Parathyroid adenoma (tissue), 2 donors: ENCODE measurements at regions not wholly inside any gene's neighbourhood (a gene's known extent, or its start where the extent isn't known, plus 50 kb on each side); places are given as distances from the start of the nearest gene placed in this dataset.

ENCODE experiments used
- H2AFZ ChIP-seq: fragments of 300-600 bp; sonication (generic); one replicate; pipeline ENCODE4 v1.7.0; 2017; ENCODE audit warnings: antibody characterized with exemption, mild to moderate bottlenecking
- H3K27ac ChIP-seq: fragments of 300-600 bp; sonication (generic); one replicate; pipeline ENCODE4 v1.7.0; 2017
- H3K27me3 ChIP-seq: fragments of 300-600 bp; sonication (generic); one replicate; pipeline ENCODE4 v1.7.0; 2017; ENCODE audit warnings: low read length; ENCODE audit not compliant: control insufficient read depth, insufficient read depth
- H3K36me3 ChIP-seq: fragments of 300-600 bp; sonication (generic); one replicate; pipeline ENCODE4 v1.7.0; 2017; ENCODE audit warnings: low read length; ENCODE audit not compliant: control insufficient read depth, insufficient read depth
- H3K4me1 ChIP-seq: fragments of 300-600 bp; sonication (generic); one replicate; pipeline ENCODE4 v1.7.0; 2017; ENCODE audit warnings: control low read depth
- H3K4me2 ChIP-seq: fragments of 300-600 bp; sonication (generic); one replicate; pipeline ENCODE4 v1.7.0; 2017; ENCODE audit warnings: low read length
- H3K4me3 ChIP-seq: fragments of 300-600 bp; sonication (generic); one replicate; pipeline ENCODE4 v1.7.0; 2017; ENCODE audit warnings: low read depth, low read length
- H3K79me2 ChIP-seq: fragments of 300-600 bp; sonication (generic); one replicate; pipeline ENCODE4 v1.7.0; 2017; ENCODE audit warnings: control low read depth
- H3K9ac ChIP-seq: fragments of 300-600 bp; sonication (generic); one replicate; pipeline ENCODE4 v1.7.0; 2017; ENCODE audit warnings: mild to moderate bottlenecking
- H3K9me3 ChIP-seq: fragments of 300-600 bp; sonication (generic); one replicate; pipeline ENCODE4 v1.7.0; 2017; ENCODE audit warnings: low read length; ENCODE audit not compliant: control insufficient read depth
- CTCF ChIP-seq: fragments of 300-600 bp; sonication (generic); IDR thresholded peaks from one replicate; pipeline ENCODE4 v1.7.0; 2017; ENCODE audit warnings: antibody characterized with exemption, mild to moderate bottlenecking
- donor health status: primary hyperparathyroidism.

DNA sequence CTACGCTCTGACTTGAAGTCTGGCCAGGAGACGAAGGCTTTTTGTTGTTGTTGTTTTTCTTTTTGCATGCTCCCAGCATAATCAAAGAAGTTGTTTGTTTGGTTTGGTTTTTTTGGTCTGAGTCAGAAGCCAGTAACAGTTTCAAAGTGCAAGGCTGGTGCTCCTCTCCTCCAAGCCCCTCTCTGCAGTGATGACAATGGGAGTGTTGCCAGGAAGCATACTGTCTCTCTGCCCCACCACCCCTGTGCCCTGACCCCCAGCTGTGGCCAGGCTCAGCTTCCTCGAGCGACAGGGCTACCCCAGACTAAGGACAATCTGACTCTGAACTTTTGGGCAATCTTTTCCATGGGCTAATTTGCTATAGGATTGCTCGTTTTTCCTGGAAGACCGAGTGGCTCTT is 173.8 kb upstream of the PITX1 start:
- Histone ChIP-seq H3K9ac (no peak overlapping the region), H2AFZ (no peak overlapping the region), H3K9me3 (no peaks in the 10 kb centered on the region), H3K4me3 (no peak overlapping the region), H3K27ac (no peak overlapping the region), H3K4me2 (no peak overlapping the region), H3K27me3 (no peaks in the 10 kb centered on the region), H3K79me2 (no peaks in the 10 kb centered on the region), H3K36me3 (no peaks in the 10 kb centered on the region), H3K4me1 (no peaks in the 10 kb centered on the region)
- TF ChIP-seq CTCF, result no peak

DNA sequence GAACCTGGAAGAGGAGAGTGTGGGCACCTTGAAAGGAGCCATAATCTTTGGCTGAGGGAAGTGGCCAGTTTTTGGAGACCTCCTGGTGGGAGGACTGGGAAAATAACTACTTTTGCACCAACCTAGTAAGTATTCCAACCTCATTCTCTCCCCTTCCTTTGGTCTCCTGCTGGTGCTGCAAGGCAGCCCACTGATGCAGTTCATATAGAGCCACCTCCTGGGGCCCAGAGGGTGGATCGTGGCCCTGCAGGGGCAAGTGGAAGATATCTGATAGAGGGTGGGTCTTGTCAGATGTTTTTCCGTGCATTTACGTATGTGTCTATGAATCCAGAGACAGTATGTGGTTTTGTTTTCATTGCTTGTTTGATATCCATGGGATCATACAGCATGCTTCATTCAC is 172.8 kb upstream of the PITX1 start:
- Histone ChIP-seq H3K79me2 (no peaks in the 10 kb centered on the region), H3K36me3 (no peaks in the 10 kb centered on the region), H3K4me1 (no peaks in the 10 kb centered on the region), H3K9ac (no peak overlapping the region), H3K4me3 (no peak overlapping the region), H3K4me2 (no peak overlapping the region), H3K27me3 (no peaks in the 10 kb centered on the region), H3K9me3 (no peaks in the 10 kb centered on the region), H2AFZ (no peak overlapping the region), H3K27ac (no peak overlapping the region)
- TF ChIP-seq CTCF, result no peak

DNA sequence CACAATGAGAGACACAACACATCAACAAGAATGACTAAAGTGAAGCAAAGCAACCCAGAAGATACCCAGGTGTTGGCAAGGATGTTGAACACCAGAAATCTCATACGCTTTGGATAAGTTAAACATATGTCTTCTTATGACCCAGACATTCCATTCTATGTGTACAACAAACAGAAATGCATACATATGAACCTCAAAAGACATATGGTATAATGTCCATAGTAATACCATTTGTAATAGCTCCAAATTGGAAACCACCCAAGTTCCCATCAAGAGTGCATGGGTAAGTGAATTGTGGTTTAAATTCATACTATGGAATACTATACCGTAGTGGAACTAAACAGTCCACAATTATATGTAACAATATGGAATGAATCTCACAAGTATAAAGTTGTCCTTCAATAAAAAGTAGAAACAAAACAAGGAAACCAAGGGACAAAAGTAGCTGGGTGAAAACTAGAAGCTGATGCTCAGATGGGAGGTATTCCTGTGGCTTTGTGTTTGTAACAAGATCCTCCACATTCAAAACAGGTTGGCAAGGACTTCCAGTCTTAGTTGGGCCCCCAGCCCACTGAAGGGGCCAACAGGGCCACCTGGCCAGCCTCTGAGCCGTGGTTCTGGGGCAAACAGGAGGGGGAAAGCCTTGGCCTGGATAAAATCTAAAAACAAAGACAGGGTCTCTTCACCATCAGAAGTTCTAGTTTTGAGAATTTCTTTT is 171.8 kb upstream of the PITX1 start:
- H3K27ac ChIP-seq, result no peak overlapping the region
- H3K36me3 ChIP-seq, result no peaks in the 10 kb centered on the region
- no peaks in the 10 kb centered on the region for H3K27me3 ChIP-seq
- TF ChIP-seq CTCF, result no peak
- H3K9me3 ChIP-seq, result no peaks in the 10 kb centered on the region
- no peak overlapping the region for H2AFZ ChIP-seq
- H3K4me3 ChIP-seq, result no peak overlapping the region
- no peaks in the 10 kb centered on the region for H3K4me1 ChIP-seq
- no peak overlapping the region for H3K9ac ChIP-seq
- no peaks in the 10 kb centered on the region for H3K79me2 ChIP-seq
- H3K4me2 ChIP-seq, result no peak overlapping the region

- TF ChIP-seq CTCF, result peak; percentile 18
- no peaks in the 10 kb centered on the region for H3K79me2 ChIP-seq
- H3K4me1 ChIP-seq, result no peaks in the 10 kb centered on the region
- H2AFZ ChIP-seq, result no peak overlapping the region
- H3K27ac ChIP-seq, result no peak overlapping the region
- no peak overlapping the region for H3K4me3 ChIP-seq
- no peaks in the 10 kb centered on the region for H3K27me3 ChIP-seq
- no peaks in the 10 kb centered on the region for H3K36me3 ChIP-seq
- no peaks in the 10 kb centered on the region for H3K9me3 ChIP-seq
- no peak overlapping the region for H3K9ac ChIP-seq
- H3K4me2 ChIP-seq, result no peak overlapping the region
Measured at GRCh38 chr5:135204151-135204600, 170.1 kb upstream of the PITX1 start.

DNA sequence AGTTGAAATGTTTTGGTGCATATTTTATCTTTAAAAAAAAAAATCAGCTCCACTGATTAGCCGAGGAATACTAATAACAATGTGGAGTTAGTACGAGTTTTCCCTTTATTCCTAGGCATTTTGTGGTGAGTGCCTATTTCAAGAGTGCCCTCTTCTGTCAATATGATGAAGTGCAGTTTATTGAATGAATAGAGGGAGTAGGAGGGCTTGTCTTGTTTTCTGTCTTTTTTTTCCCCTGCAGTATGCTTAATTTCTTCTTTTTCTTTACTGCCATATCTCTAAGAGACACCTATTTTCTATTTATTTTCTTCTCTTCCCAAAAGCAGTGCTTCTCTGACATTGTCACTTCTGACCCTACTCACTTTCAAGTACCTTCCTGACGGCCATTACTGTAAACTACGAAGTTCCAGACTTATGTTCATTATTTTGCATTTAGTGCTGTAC is 169.6 kb upstream of the PITX1 start:
- Histone ChIP-seq H3K36me3 (no peaks in the 10 kb centered on the region), H3K27ac (no peak overlapping the region), H3K27me3 (no peaks in the 10 kb centered on the region), H3K4me2 (no peak overlapping the region), H3K4me1 (no peaks in the 10 kb centered on the region), H3K79me2 (no peaks in the 10 kb centered on the region), H2AFZ (no peak overlapping the region), H3K4me3 (no peak overlapping the region), H3K9me3 (no peaks in the 10 kb centered on the region), H3K9ac (no peak overlapping the region)
- TF ChIP-seq CTCF, result peak; percentile 55
